ENCODE measurements at regions not wholly inside any gene's neighbourhood (a gene's known extent, or its start where the extent isn't known, plus 50 kb on each side); places are given as distances from the start of the nearest gene placed in this dataset.

DNA sequence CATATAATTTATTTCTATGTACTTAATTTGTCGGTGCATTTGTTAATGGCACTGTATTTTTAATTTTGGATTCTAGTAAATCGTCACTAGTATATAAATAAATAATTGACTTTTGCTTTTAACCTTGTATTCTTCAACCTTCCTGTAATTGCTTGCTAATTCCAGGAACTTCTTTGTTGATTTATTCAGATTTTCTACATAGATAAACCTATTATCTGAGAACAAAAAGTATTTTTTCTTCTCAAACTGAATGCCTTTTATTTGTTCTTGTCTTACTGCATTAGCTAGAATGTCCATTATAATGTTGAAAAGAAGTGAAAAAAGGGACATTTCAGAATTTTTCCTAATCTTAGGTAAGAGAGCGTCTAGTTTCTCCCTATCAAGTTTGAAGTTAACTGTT is 839.1 kb downstream of the SH3BGRL start:
- TF ChIP-seq NR2F2 (IDR thresholded peaks at IDR 0.05) (no peak), FOXA1 (IDR thresholded peaks at IDR 0.05) (no peak), TAF1 (conservative IDR thresholded peaks at IDR 0.05) (no peak), EGR1 (IDR thresholded peaks at IDR 0.05; ENCODE audit: low read depth in 2 of 2) (no peak), SP1 (IDR thresholded peaks at IDR 0.05) (no peak), GABPA (IDR thresholded peaks at IDR 0.05 in 1 of 2, conservative IDR thresholded peaks at IDR 0.05 in 1 of 2) (no peak), FOXA2 (IDR thresholded peaks at IDR 0.05) (no peak), JUND (IDR thresholded peaks at IDR 0.05) (no peak)
- TF ChIP-seq, protein P1, sequence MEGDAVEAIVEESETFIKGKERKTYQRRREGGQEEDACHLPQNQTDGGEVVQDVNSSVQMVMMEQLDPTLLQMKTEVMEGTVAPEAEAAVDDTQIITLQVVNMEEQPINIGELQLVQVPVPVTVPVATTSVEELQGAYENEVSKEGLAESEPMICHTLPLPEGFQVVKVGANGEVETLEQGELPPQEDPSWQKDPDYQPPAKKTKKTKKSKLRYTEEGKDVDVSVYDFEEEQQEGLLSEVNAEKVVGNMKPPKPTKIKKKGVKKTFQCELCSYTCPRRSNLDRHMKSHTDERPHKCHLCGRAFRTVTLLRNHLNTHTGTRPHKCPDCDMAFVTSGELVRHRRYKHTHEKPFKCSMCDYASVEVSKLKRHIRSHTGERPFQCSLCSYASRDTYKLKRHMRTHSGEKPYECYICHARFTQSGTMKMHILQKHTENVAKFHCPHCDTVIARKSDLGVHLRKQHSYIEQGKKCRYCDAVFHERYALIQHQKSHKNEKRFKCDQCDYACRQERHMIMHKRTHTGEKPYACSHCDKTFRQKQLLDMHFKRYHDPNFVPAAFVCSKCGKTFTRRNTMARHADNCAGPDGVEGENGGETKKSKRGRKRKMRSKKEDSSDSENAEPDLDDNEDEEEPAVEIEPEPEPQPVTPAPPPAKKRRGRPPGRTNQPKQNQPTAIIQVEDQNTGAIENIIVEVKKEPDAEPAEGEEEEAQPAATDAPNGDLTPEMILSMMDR (IDR thresholded peaks at IDR 0.05; ENCODE audit: low read depth, low read length, missing input control) = no peak
- TF ChIP-seq, protein P2, sequence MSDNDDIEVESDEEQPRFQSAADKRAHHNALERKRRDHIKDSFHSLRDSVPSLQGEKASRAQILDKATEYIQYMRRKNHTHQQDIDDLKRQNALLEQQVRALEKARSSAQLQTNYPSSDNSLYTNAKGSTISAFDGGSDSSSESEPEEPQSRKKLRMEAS (IDR thresholded peaks at IDR 0.05) = no peak
- TF ChIP-seq, protein P3, sequence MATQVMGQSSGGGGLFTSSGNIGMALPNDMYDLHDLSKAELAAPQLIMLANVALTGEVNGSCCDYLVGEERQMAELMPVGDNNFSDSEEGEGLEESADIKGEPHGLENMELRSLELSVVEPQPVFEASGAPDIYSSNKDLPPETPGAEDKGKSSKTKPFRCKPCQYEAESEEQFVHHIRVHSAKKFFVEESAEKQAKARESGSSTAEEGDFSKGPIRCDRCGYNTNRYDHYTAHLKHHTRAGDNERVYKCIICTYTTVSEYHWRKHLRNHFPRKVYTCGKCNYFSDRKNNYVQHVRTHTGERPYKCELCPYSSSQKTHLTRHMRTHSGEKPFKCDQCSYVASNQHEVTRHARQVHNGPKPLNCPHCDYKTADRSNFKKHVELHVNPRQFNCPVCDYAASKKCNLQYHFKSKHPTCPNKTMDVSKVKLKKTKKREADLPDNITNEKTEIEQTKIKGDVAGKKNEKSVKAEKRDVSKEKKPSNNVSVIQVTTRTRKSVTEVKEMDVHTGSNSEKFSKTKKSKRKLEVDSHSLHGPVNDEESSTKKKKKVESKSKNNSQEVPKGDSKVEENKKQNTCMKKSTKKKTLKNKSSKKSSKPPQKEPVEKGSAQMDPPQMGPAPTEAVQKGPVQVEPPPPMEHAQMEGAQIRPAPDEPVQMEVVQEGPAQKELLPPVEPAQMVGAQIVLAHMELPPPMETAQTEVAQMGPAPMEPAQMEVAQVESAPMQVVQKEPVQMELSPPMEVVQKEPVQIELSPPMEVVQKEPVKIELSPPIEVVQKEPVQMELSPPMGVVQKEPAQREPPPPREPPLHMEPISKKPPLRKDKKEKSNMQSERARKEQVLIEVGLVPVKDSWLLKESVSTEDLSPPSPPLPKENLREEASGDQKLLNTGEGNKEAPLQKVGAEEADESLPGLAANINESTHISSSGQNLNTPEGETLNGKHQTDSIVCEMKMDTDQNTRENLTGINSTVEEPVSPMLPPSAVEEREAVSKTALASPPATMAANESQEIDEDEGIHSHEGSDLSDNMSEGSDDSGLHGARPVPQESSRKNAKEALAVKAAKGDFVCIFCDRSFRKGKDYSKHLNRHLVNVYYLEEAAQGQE (IDR thresholded peaks at IDR 0.05) = no peak
- TF ChIP-seq, protein P4, sequence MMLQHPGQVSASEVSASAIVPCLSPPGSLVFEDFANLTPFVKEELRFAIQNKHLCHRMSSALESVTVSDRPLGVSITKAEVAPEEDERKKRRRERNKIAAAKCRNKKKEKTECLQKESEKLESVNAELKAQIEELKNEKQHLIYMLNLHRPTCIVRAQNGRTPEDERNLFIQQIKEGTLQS (IDR thresholded peaks at IDR 0.05) = no peak
- TF ChIP-seq, protein P5, sequence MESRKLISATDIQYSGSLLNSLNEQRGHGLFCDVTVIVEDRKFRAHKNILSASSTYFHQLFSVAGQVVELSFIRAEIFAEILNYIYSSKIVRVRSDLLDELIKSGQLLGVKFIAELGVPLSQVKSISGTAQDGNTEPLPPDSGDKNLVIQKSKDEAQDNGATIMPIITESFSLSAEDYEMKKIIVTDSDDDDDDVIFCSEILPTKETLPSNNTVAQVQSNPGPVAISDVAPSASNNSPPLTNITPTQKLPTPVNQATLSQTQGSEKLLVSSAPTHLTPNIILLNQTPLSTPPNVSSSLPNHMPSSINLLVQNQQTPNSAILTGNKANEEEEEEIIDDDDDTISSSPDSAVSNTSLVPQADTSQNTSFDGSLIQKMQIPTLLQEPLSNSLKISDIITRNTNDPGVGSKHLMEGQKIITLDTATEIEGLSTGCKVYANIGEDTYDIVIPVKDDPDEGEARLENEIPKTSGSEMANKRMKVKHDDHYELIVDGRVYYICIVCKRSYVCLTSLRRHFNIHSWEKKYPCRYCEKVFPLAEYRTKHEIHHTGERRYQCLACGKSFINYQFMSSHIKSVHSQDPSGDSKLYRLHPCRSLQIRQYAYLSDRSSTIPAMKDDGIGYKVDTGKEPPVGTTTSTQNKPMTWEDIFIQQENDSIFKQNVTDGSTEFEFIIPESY (IDR thresholded peaks at IDR 0.05) = no peak

Data from liver (tissue), 3 donors.